ENCODE measurements at regions not wholly inside any gene's neighbourhood (a gene's known extent, or its start where the extent isn't known, plus 50 kb on each side); places are given as distances from the start of the nearest gene placed in this dataset.

DNA sequence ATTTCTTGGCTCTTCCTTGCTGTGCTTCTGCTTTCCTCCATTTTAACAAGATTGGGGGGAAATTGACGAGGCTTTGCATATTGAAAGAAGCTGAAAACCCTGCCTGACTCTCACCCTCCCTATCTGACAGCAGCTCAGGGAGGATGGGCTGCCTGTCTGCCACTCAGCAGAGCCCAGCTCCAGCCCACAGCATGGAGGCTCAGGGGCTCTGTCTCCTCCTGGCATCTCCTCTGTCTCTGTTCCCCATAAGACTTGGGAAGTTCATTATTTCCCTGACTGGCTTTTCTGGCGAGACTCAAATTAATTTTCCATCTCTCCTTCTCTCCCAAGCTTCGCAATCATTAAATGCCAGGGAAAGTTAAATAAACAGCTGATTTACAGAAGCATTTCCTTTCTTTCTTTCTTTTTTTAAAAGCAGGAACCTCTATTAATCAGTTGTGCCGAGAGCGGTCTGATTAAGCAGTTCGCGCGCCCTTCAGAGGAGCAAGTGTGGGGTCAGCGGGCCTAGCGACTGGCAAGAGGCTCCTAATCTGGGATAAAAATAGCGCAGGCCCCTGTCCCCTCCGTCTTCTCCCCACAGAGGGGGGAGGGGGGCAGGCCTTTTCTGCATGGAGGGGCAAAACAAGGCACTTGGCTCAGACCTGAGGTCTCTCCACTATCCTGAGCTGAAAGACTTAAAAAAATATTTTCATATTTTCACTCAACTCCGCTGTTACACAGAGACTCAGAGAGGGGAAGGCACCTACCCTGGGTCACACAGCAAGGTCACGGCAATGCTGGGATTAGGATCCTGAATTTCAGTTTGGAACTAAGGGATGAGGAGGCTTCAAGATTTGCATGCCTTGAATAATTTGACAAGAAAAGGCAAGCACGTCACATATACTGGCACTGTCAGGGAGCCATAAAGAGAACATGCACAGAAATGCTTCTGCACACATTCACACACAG is 170.4 kb downstream of the ACTL8 start:
- H3K27me3 ChIP-seq (replicated peaks; ENCODE audit: control insufficient read depth, insufficient read depth, low read length), result no peaks in the 10 kb centered on the region
- intact Hi-C loops (cut with micrococcal nuclease; ENCODE audit: unreplicated experiment), result loop anchor here (10.0 kb wide), 1 partner anchor 169 kb away; no protein-coding TSS in a partner anchor
- H3K27me3 Mint-ChIP-seq (ENCODE audit: insufficient read depth, unreplicated experiment), result peaks cover 2% of the 10 kb centered on the region

GRCh38 chr1:17926906-17927305 is 171.8 kb downstream of the ACTL8 start:
- DNase-seq, result no peak
- Mint-ChIP-seq H3K27me3 (ENCODE audit: insufficient read depth, unreplicated experiment) (peaks cover 2% of the 10 kb centered on the region), H3K4me3 (ENCODE audit: unreplicated experiment) (no peak overlapping the region), H3K27ac (ENCODE audit: unreplicated experiment) (no peak overlapping the region), H3K9me3 (ENCODE audit: unreplicated experiment) (no peaks in the 10 kb centered on the region), H3K4me1 (ENCODE audit: low read depth, unreplicated experiment) (no peaks in the 10 kb centered on the region), H3K36me3 (ENCODE audit: insufficient read depth, unreplicated experiment) (no peaks in the 10 kb centered on the region)
- H3K27me3 ChIP-seq (replicated peaks; ENCODE audit: control insufficient read depth, insufficient read depth, low read length), result no peaks in the 10 kb centered on the region
- no peaks in the 10 kb centered on the region for H3K36me3 ChIP-seq (ENCODE audit: control insufficient read depth, insufficient read depth, low read length)
- ChIA-PET POLR2A (no interaction called here), CTCF (no interaction called here)
- intact Hi-C loops (cut with micrococcal nuclease; ENCODE audit: unreplicated experiment), result loop anchor here (10.0 kb wide), 1 partner anchor 168 kb away; no protein-coding TSS in a partner anchor
- H3K9me3 ChIP-seq, result no peaks in the 10 kb centered on the region
- no peak for TF ChIP-seq CTCF (IDR thresholded peaks at IDR 0.05; ENCODE audit: insufficient read depth in 1 of 2, low read depth in 1 of 2, low read length in 1 of 2, severe bottlenecking in 1 of 2, unreplicated experiment in 1 of 2)
- no peak overlapping the region for H3K4me3 ChIP-seq (ENCODE audit: low read depth, low read length)
- no TSS peak for BruUV-seq (replicated peaks)
- H3K4me1 ChIP-seq, result no peaks in the 10 kb centered on the region

More for the DNA sequence above, 170.4 kb downstream of the ACTL8 start:
- DNase-seq, result no peak
- Histone ChIP-seq H3K4me1 (no peaks in the 10 kb centered on the region), H3K4me3 (ENCODE audit: low read depth, low read length) (no peak overlapping the region), H3K9me3 (no peaks in the 10 kb centered on the region), H3K36me3 (ENCODE audit: control insufficient read depth, insufficient read depth, low read length) (no peaks in the 10 kb centered on the region)
- CTCF ChIA-PET, result no interaction called here
- Mint-ChIP-seq H3K4me1 (ENCODE audit: low read depth, unreplicated experiment) (no peaks in the 10 kb centered on the region), H3K36me3 (ENCODE audit: insufficient read depth, unreplicated experiment) (no peaks in the 10 kb centered on the region), H3K4me3 (ENCODE audit: unreplicated experiment) (no peak overlapping the region), H3K27ac (ENCODE audit: unreplicated experiment) (no peak overlapping the region), H3K9me3 (ENCODE audit: unreplicated experiment) (no peaks in the 10 kb centered on the region)
- BruUV-seq (replicated peaks), result no TSS peak
- no peak for TF ChIP-seq CTCF (IDR thresholded peaks at IDR 0.05; ENCODE audit: insufficient read depth in 1 of 2, low read depth in 1 of 2, low read length in 1 of 2, severe bottlenecking in 1 of 2, unreplicated experiment in 1 of 2)
- POLR2A ChIA-PET, result no interaction called here

DNA sequence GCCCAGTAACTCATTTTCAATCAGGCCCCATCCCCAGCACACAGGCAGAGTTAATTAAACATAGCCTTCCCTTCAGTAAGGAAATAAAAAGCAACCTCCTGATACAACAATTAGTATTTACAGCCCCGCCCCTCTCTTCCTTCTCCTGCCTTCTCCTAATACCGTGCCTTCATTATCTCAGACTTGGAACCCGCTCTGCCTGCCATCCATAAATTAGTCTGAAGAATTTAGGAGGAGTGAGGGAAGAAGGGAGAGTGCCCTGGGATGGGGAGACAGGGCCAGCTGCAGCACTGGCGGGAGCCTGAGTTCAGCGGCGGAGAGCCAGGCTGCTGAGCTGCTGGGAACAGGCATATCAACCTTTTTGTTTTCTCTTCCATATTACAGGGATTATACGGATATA is 172.8 kb downstream of the ACTL8 start:
- H3K9me3 ChIP-seq, result no peaks in the 10 kb centered on the region
- no peak for TF ChIP-seq CTCF (IDR thresholded peaks at IDR 0.05; ENCODE audit: insufficient read depth in 1 of 2, low read depth in 1 of 2, low read length in 1 of 2, severe bottlenecking in 1 of 2, unreplicated experiment in 1 of 2)
- no peaks in the 10 kb centered on the region for H3K36me3 ChIP-seq (ENCODE audit: control insufficient read depth, insufficient read depth, low read length)
- H3K27me3 ChIP-seq (replicated peaks; ENCODE audit: control insufficient read depth, insufficient read depth, low read length), result no peaks in the 10 kb centered on the region
- H3K4me1 ChIP-seq, result no peaks in the 10 kb centered on the region
- no peak overlapping the region for H3K4me3 ChIP-seq (ENCODE audit: low read depth, low read length)
- no peak for DNase-seq
- Mint-ChIP-seq H3K4me3 (ENCODE audit: unreplicated experiment) (no peak overlapping the region), H3K4me1 (ENCODE audit: low read depth, unreplicated experiment) (no peaks in the 10 kb centered on the region), H3K9me3 (ENCODE audit: unreplicated experiment) (no peaks in the 10 kb centered on the region), H3K27ac (ENCODE audit: unreplicated experiment) (no peak overlapping the region), H3K27me3 (ENCODE audit: insufficient read depth, unreplicated experiment) (peaks cover 2% of the 10 kb centered on the region), H3K36me3 (ENCODE audit: insufficient read depth, unreplicated experiment) (no peaks in the 10 kb centered on the region)
- intact Hi-C loops (cut with micrococcal nuclease; ENCODE audit: unreplicated experiment), result loop anchor here (10.0 kb wide), 1 partner anchor 167 kb away; no protein-coding TSS in a partner anchor
- CTCF ChIA-PET, result no interaction called here
- POLR2A ChIA-PET, result no interaction called here
- no TSS peak for BruUV-seq (replicated peaks)

Measured in Caco-2 (cell line).